SK-N-SH treated with all-trans-retinoic acid at 6 μM for 48 hours (cell line): ENCODE measurements at regions not wholly inside any gene's neighbourhood (a gene's known extent, or its start where the extent isn't known, plus 50 kb on each side); places are given as distances from the start of the nearest gene placed in this dataset.

Experiments used
- ATAC-seq: fragments of 200-7000 bp; cut with Tn5 transposase; 3 replicates; pipeline ENCODE4 v1.9.1; 2020; ENCODE audit warnings: mild to moderate bottlenecking, moderate library complexity
- BACH2 ChIP-seq: fragments of 250-450 bp; sonication (Bioruptor Pico); IDR thresholded peaks from 2 replicates; pipeline ENCODE4 v1.9.0; 2021; ENCODE audit warnings: mild to moderate bottlenecking, borderline replicate concordance
- CREB5 ChIP-seq: fragments of 250-450 bp; sonication (Bioruptor Pico); IDR thresholded peaks from 2 replicates; pipeline ENCODE4 v1.5.1; 2020; ENCODE audit warnings: low read depth, mild to moderate bottlenecking, moderate library complexity
- ESRRG ChIP-seq: fragments of 250-450 bp; sonication (Bioruptor Pico); IDR thresholded peaks from 2 replicates; pipeline ENCODE4 v1.6.1; 2021; ENCODE audit warnings: mild to moderate bottlenecking
- GLIS3 ChIP-seq: fragments of 250-450 bp; sonication (Bioruptor Pico); IDR thresholded peaks from 2 replicates; pipeline ENCODE4 v1.5.0; 2020; ENCODE audit warnings: mild to moderate bottlenecking, moderate library complexity
- ISL1 ChIP-seq: fragments of 250-450 bp; sonication (Bioruptor Pico); IDR thresholded peaks from 2 replicates; pipeline ENCODE4 v2.1.2; 2022; ENCODE audit warnings: mild to moderate bottlenecking, moderate library complexity
- OSR1 ChIP-seq: fragments of 250-450 bp; sonication (Bioruptor Pico); IDR thresholded peaks from 2 replicates; pipeline ENCODE4 v1.8.0; 2022; ENCODE audit warnings: moderate library complexity, mild to moderate bottlenecking, inconsistent platforms
- PATZ1 ChIP-seq: fragments of 250-450 bp; sonication (Bioruptor Pico); IDR thresholded peaks from 2 replicates; pipeline ENCODE4 v1.8.0; 2020; ENCODE audit warnings: mild to moderate bottlenecking, moderate library complexity, borderline replicate concordance
- POU6F1 ChIP-seq: fragments of 250-450 bp; sonication (Bioruptor Pico); IDR thresholded peaks from 2 replicates; pipeline ENCODE4 v1.8.0; 2021; ENCODE audit warnings: low read depth, mild to moderate bottlenecking, moderate library complexity, borderline replicate concordance
- PPARA ChIP-seq: fragments of 250-450 bp; sonication (Bioruptor Pico); IDR thresholded peaks from 2 replicates; pipeline ENCODE4 v1.5.0; 2020; ENCODE audit warnings: mild to moderate bottlenecking, borderline replicate concordance
- SNAI2 ChIP-seq: fragments of 250-450 bp; sonication (Bioruptor Pico); IDR thresholded peaks from 2 replicates; pipeline ENCODE4 v1.5.0; 2020; ENCODE audit warnings: mild to moderate bottlenecking, moderate library complexity
- TCF4 ChIP-seq: fragments of 250-450 bp; sonication (Bioruptor Pico); IDR thresholded peaks from 2 replicates; pipeline ENCODE4 v1.8.0; 2021; ENCODE audit warnings: mild to moderate bottlenecking, moderate library complexity, borderline replicate concordance
- TOX ChIP-seq: fragments of 250-450 bp; sonication (Bioruptor Pico); IDR thresholded peaks from 2 replicates; pipeline ENCODE4 v1.8.0; 2021; ENCODE audit warnings: mild to moderate bottlenecking, moderate library complexity, borderline replicate concordance
- TSHZ2 ChIP-seq: fragments of 250-450 bp; sonication (Bioruptor Pico); IDR thresholded peaks from 2 replicates; pipeline ENCODE4 v1.5.0; 2020; ENCODE audit warnings: mild to moderate bottlenecking, moderate library complexity
- ZC3H10 ChIP-seq: fragments of 250-450 bp; sonication (Bioruptor Pico); IDR thresholded peaks from 2 replicates; pipeline ENCODE4 v1.5.1; 2021; ENCODE audit warnings: mild to moderate bottlenecking, moderate library complexity
- ZFP30 ChIP-seq: fragments of 450-650 bp; formaldehyde crosslinking; IDR thresholded peaks from 2 replicates; pipeline ENCODE4 v1.5.0; 2022; ENCODE audit warnings: mild to moderate bottlenecking, moderate library complexity
- ZNF565 ChIP-seq: fragments of 450-650 bp; formaldehyde crosslinking; conservative IDR thresholded peaks from 2 replicates; pipeline ENCODE4 v1.5.0; 2020; ENCODE audit warnings: low read depth, mild to moderate bottlenecking, moderate library complexity
- ZNF70 ChIP-seq: fragments of 450-650 bp; formaldehyde crosslinking; IDR thresholded peaks from 2 replicates; pipeline ENCODE4 v1.5.0; 2020; ENCODE audit warnings: mild to moderate bottlenecking, moderate library complexity
- ZNF8 ChIP-seq: fragments of 450-650 bp; formaldehyde crosslinking; IDR thresholded peaks from 2 replicates; pipeline ENCODE4 v1.5.0; 2020; ENCODE audit warnings: mild to moderate bottlenecking, moderate library complexity

GRCh38 chr13:44196196-44196751 is 177.3 kb upstream of the SERP2 start:
- TF ChIP-seq GLIS3 (CRISPR knock-in tag) (no peak), ISL1 (CRISPR knock-in tag) (no peak), TOX (CRISPR knock-in tag) (no peak), PATZ1 (CRISPR knock-in tag) (no peak), ZNF70 (CRISPR knock-in tag) (no peak), OSR1 (CRISPR knock-in tag) (no peak), CREB5 (CRISPR knock-in tag) (no peak), PPARA (no peak), ZFP30 (CRISPR knock-in tag) (no peak), TCF4 (CRISPR knock-in tag) (no peak), ZNF565 (no peak)
- ATAC-seq, result no peak

- no peak for ATAC-seq
- TF ChIP-seq ZNF8 (CRISPR knock-in tag) (no peak), TCF4 (CRISPR knock-in tag) (no peak), POU6F1 (CRISPR knock-in tag) (no peak), ZFP30 (CRISPR knock-in tag) (no peak), CREB5 (CRISPR knock-in tag) (no peak), TSHZ2 (CRISPR knock-in tag) (no peak), ESRRG (CRISPR knock-in tag) (no peak), GLIS3 (CRISPR knock-in tag) (no peak), ZNF565 (no peak)
- TF ChIP-seq, all 23 proteins: peak for 0
Observed at GRCh38 chr13:44197791-44198770, 175.5 kb upstream of the SERP2 start.

GRCh38 chr13:44198826-44199225 is 174.8 kb upstream of the SERP2 start:
- no peak for TF ChIP-seq SNAI2 (CRISPR knock-in tag)
- no peak for ATAC-seq

GRCh38 chr13:44199627-44200207 is 173.9 kb upstream of the SERP2 start:
- no peak for TF ChIP-seq ZNF70 (CRISPR knock-in tag)
- no peak for TF ChIP-seq OSR1 (CRISPR knock-in tag)
- TF ChIP-seq POU6F1 (CRISPR knock-in tag), result no peak
- no peak for TF ChIP-seq ZC3H10 (CRISPR knock-in tag)
- no peak for TF ChIP-seq ESRRG (CRISPR knock-in tag)
- no peak for TF ChIP-seq PATZ1 (CRISPR knock-in tag)
- TF ChIP-seq PPARA, result no peak
- no peak for TF ChIP-seq BACH2 (CRISPR knock-in tag)
- no peak for ATAC-seq
